ENCODE measurements at regions not wholly inside any gene's neighbourhood (a gene's known extent, or its start where the extent isn't known, plus 50 kb on each side); places are given as distances from the start of the nearest gene placed in this dataset. TPM values are rescaled to one million over a fixed set of nuclear protein-coding genes. Genes with fewer than 3 reads are reported as not detected.

GRCh38 chr11:130816546-130817329, 99.5 kb downstream of the SNX19 start:
- intact Hi-C loops (cut with DNase I): no loop called here

GRCh38 chr11:130817330-130817944, 98.8 kb downstream of the SNX19 start:
- Histone ChIP-seq H3K4me3 (no peak overlapping the region), H3K36me3 (no peaks in the 10 kb centered on the region), H3K9me3 (no peaks in the 10 kb centered on the region), H3K27ac (no peak overlapping the region), H3K9ac (ENCODE audit: low read depth in 2 of 2, low read length in 2 of 2) (no peak overlapping the region), H3K4me1 (no peaks in the 10 kb centered on the region), H3K27me3 (no peaks in the 10 kb centered on the region)
- no peak for DNase-seq
- no peak for TF ChIP-seq CTCF (IDR thresholded peaks at IDR 0.05)
- intact Hi-C loops (cut with DNase I): no loop called here

More at GRCh38 chr11:130816546-130817329, 99.5 kb downstream of the SNX19 start:
- Histone ChIP-seq H3K36me3 (no peaks in the 10 kb centered on the region), H3K27ac (no peak overlapping the region), H3K27me3 (no peaks in the 10 kb centered on the region), H3K4me3 (no peak overlapping the region), H3K9ac (ENCODE audit: low read depth in 2 of 2, low read length in 2 of 2) (no peak overlapping the region), H3K4me1 (no peaks in the 10 kb centered on the region), H3K9me3 (no peaks in the 10 kb centered on the region)
- TF ChIP-seq CTCF (IDR thresholded peaks at IDR 0.05): no peak
- no peak for DNase-seq

- H3K36me3 ChIP-seq: no peaks in the 10 kb centered on the region
- no peaks in the 10 kb centered on the region for H3K9me3 ChIP-seq
- TF ChIP-seq CTCF (IDR thresholded peaks at IDR 0.05): no peak
- intact Hi-C loops (cut with DNase I): no loop called here
- H3K27me3 ChIP-seq: no peaks in the 10 kb centered on the region
- no peak overlapping the region for H3K9ac ChIP-seq (ENCODE audit: low read depth in 2 of 2, low read length in 2 of 2)
- DNase-seq: no peak
- no peak overlapping the region for H3K4me3 ChIP-seq
- H3K27ac ChIP-seq: no peak overlapping the region
- no peaks in the 10 kb centered on the region for H3K4me1 ChIP-seq
Measured at GRCh38 chr11:130819625-130820024, 96.7 kb downstream of the SNX19 start.

Small RNA genes in the stretch of these regions (microRNA-seq; reads per million reads assigned to microRNA genes)
- gene MIR8052: not detected
